GM19351 (cell line): ENCODE measurements at regions not wholly inside any gene's neighbourhood (a gene's known extent, or its start where the extent isn't known, plus 50 kb on each side); places are given as distances from the start of the nearest gene placed in this dataset.

Source experiments
- ATAC-seq: cut with Tn5 transposase; IDR thresholded peaks from one replicate; pipeline ENCODE4 v1.9.1; 2021; ENCODE audit warnings: mild to moderate bottlenecking, moderate library complexity; ENCODE audit not compliant: unreplicated experiment

DNA sequence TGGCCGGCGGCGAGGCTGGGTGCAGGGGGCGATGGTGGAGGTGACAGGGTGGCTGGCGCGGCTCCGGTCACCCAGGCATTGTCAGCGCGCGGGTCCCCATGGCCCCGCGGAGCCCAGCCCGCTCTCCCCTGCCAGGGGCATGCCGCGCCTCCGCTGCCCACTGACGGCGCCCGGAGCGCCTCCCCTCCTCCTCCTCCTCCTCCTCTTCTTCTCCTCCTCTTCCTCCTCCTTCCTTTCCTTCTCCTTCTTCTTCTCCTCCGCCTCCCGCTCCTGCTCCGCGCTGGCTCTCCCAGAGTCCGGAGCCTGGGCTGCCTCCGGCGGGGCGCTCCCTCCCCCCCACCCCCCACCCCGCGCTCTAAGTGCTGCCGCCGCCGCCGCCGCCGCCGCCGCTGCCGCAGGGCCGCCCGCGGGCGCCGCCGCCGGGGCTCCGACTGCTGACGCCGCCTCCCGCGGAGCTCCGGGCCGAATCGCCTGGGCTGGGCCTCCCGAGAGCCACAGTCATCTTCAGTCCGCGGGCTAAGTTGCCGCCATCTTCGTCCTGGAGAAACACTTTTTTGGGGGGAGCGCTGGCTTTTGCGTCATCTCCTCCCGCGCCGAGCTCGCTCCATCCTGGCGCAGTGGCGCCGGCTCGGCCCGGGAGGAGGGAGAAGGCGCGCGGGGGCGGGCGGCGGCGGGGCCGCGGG is 348.3 kb downstream of the LIG4 start:
- no peak for ATAC-seq

DNA sequence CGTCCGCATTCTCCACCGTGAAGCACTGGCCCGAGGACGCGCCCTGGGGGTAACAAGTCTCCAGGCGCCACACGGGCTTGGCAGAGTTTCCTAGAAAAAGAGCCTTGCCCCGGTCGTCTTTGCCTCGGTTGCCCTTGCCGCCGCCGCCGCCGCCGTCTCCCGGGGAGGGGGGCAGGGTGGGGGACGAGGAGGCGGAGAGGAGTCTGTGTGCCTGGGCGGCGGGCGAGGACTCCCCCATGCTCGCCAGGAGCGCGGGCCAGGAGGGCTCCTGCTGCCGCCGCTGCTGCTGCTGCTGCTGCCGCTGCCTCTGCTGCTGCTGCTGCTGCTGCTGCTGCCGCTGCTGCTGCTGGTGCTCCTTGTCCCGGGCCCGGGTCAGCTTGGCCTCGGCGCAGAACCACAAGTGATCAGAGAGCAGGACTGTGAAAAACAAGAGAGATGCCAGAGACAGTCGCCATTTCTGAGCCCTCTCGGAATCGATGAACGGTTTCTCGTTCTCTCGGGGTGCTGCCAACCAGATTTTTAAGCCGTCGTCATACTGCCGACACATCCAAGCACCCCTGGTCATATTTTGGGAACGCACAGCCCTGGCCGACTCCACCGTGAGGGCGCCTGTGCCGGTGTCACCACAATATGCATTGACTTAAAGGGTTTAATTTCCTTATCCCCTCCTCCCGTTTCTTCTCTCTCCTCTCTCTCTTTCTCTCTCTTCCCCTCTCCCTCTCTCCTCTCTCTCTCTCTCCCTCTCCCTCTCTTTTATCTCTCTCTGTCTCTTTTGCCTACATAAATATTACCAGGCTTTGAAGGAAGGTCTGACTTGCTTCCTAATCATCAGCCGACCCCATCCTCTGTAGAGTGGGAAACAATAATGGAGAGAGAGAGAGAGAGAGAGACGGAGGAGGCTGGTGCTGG is 349.1 kb downstream of the LIG4 start:
- no peak for ATAC-seq

DNA sequence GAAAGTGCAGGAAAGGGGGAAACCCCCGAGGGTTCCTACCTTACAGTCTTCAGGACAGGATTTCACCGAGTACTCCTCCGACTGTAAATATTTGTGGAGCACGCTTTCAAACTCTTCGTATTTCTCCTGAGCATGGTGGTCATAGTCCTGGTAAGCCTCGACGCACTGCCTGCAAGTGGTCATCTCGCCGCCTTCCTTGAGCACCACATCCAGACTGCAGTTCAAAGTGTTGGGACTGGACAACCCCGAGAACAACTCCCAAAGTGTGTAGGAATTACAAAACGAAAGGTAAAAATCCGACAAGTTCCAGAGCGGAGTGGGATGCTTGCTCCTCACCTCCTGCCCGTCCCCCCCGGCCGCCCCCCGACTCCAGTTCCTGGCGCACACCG is 349.7 kb downstream of the LIG4 start:
- ATAC-seq = no peak

DNA sequence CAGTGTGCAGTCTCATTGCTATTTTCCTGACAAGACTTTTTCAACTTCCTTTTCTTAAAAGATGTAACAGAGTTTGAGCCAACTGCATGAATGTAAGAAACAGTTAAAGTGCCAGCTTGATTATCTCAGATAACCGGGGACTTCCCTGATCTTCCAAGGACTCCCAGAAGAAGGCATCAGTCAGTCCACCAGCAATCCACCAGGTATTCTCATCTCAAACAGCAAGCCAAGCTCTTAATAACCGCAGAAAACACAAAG is 350.1 kb downstream of the LIG4 start:
- ATAC-seq = no peak

DNA sequence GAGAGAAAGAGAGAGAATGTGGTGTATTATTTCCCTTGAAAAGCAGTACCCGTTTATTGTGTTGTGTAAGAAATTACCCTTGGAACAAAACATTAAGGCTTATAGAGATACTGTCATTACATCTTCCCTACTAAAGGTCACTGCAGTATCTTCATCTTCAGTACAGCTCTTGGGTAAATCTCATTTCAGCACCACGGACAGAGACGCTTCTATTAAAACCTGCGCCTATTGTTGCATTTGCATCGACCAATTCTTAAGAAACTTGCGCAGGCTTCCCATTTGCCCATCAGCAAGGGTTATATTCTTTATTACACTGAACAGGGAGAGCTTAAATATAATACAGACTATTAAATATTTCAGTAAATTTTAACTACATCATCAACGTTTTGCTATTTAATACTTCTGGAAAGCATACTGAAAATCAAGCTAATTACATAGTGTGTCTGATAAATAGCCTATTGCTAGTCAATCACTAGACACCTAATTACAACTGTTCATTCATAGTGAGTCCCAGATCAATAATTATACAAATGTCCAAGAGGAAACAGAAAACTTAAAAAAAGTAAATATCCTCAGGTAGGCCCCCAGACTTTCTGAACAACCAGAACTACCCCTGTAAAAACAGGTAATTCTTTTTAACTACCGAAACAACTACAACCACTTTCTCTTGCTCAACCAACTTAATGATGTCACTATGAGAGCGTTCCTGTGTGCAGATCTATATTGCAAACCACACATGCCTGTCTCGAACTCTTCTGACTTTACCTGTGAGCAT is 350.6 kb downstream of the LIG4 start:
- no peak for ATAC-seq

DNA sequence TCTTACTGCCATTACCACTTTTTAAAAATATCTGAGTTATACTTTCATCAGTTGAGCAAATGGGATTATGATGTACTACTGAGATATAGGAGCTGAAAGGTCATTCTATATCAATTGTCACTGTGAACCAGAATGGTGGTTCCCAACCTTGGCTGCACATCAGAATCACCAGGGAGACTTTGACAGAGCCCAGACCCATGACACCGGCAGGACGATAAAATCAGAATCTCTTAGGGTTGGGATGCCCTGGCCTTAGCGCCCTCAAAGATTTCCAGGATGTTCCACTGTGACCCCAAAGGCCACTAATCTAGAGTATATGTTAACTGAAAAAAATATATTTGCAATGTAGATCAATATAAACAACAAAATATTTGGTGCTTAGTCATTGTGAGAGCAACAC is 355.1 kb downstream of the LIG4 start:
- no peak for ATAC-seq

DNA sequence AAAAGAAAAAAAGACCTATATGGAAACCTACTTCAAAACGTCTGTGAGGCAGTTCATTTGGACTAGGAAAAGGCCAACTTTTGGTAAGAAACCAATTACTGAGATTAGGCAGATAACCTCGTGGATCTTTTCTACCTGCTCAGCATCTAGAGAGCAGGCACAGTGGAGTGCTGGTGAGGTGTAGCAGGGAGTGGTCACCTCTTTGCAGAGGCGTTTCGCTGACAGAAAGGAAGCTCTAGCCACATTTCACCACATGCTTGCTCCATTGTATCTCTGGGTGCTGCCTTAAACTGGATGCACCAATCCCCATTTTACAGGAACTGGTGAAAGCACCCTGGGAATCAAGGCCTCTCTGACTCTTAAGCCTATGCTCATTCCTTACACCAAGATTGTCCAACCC is 360.5 kb downstream of the LIG4 start:
- ATAC-seq = no peak

DNA sequence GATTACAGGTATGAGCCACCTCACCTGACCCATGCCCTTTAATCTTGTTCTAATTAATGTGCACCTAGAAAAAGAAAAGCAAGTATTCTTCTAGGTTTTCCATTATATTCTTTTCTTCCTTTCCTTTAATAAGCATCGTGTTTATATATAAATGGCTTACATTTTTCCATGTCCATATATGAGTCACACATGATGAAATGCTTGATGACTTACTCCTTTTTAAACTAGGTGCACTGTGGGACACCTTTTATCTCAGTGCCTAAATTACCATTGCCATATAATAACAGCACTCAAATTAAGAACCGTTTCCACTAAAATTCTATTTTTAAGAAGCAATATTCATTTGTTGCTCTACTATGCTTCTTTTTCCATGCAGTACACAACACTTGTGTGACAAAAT is 363.3 kb downstream of the LIG4 start:
- no peak for ATAC-seq

DNA sequence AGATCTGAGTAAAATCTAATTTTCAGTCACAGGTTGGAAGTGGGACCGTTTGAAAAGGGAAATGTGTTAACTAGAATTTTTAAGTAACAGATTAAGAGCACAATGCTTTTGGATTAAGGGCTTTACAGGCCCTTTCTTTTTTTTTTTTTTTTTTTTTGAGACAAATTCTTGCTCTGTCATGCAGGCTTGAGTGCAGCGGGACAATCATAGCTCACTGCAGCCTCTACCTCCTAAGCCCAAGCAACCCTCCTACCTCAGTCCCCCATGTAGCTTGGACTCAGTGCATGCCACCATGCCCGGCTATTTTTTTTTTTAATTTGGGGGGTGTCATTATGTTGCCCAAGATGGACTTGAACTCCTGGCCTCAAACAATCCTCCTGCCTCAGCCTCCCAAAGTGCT is 363.7 kb downstream of the LIG4 start:
- ATAC-seq = no peak

DNA sequence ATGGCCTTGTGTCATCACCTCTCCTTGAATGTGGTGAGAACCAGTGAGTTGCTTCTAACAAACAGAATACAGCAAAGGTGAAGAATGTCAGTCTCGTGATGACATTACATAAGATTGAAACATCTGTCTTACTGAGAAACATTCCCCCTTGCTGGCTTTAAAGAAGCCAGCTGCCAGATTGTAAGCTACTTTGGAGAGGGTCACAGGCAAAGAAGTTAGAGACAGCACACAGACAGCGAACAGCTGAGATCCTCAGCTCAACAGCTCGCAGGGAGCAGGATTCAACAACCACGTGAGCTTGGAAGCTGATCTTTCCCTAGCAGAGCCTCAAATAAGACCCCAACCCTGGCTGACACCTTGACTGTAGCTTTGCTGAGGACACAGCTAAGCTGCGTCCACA is 367.9 kb downstream of the LIG4 start:
- no peak for ATAC-seq

DNA sequence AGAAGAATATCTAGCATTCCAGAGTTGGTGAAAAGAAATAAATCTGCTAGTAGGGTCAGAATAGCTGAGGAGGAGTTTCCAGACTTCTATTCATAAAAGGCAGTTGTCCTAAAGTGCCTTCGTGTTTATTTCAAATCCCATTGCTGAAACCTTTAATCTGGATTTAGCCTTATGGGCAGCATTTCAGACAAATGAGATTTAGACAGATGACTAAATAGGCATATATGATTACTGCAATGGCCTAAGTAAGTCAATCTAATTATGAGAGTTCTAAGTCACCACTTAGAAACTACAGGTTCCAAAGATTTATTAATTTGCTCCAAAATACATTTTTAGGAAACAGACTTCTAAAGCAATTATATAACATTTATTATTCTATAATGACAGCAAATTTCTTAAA is 368.7 kb downstream of the LIG4 start:
- no peak for ATAC-seq

DNA sequence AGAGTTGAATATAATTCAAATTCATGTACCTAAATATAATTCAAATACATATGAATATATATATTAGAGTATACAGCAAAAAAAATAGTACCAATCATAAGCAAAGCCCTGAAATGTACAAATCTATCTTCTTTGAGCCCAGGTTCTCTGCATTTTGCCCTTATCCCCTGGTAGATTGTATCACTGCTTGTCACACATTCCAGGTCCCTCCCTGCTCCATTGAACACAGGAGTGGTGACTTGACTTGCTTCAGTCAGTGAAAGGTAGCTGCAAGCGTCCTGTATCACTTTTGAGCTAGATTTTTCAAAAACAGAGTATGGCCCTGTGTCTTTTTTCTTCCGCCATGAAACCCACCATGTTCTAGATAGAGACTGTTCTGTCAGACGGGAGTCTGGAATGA is 369.4 kb downstream of the LIG4 start:
- ATAC-seq = no peak

DNA sequence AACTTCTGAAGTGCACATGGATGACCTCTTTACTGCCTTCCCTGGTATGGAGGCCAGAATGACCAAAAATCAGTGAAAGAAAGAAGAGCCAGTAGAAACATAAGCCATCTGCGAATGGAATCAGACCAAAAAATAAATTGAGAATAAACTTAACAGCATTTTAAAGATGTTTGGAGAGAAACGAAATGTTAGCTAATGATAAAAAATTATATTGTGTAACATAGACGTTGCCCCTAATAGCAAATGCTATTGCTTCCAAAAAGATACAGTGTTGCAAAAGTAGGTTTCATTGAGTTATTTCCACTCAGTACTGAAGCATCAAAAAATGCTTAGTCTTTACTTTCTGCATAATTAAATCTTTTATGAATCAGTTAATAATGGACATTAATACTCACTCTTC is 371.7 kb downstream of the LIG4 start:
- ATAC-seq = no peak

DNA sequence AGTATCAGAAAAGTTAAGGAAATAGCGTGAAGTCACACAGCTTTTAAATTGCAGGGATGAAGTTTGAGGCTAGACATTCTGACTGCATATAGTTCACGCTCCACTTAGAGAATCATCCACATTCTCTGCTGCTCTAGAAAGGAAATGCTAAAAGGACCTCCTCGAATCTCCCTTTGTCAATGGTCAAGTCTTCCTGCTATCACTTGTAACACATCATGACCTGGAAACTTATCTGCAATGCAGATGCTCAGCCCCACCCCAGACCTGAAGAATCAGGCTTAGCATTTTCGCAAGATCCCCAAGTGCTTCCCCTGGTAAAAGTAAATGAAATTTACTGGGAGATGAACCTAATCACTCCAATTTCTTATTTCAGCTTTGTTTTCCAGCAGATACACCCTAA is 372.1 kb downstream of the LIG4 start:
- no peak for ATAC-seq

DNA sequence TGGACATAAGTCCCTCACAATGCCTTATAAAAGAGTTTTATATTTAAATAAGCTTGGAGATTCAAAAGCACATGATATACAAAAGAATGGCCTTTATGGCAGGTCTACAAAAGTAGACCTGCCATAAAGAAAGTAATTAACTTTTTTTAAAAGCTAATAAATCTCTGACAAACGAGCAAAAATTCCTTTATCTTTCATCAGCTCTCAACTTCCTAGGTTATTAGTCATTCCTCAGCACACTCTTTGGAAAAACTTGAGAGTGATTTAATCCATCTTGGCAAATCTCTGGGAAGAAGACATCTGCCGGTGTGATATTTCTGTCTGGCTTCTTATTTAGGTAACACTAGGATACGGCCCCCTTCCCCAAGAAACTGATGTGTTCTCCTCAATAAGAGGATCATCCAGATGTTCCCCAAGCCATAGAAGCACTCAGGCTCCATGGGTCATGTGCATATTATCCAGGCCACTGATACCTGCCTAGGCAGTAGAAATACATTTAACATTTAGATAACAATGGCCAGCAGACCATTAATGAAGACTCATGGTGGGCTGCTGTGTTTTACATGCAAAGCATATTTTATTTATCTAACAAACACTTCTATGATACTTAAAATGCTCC is 372.7 kb downstream of the LIG4 start:
- ATAC-seq = no peak

DNA sequence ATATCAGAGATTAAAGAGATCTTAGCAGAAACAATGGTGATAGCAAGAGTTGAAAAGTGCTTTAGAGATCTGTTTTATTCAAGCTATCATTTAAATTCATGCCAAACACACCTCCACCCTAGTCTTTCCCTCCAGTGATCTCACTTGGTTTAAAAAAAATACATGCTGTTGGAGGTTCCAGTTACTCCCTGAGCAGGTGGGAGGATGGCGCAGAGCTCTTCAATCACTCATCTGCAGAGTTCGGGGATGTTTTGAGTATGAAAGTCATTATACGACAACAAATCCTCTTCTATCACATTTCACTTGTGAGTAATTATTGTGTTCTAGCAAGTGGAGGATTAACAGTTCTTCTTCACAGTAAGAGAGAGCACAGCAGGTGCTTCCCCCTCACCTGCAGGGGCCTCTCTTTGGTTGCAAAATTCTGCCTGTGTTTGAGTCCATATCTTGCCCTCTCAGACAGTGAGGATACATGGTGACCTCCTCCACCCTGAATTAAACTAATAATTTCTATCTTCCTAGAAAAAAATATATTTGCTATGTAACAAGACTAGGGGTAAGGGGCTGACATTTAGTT is 376.7 kb downstream of the LIG4 start:
- ATAC-seq = no peak

DNA sequence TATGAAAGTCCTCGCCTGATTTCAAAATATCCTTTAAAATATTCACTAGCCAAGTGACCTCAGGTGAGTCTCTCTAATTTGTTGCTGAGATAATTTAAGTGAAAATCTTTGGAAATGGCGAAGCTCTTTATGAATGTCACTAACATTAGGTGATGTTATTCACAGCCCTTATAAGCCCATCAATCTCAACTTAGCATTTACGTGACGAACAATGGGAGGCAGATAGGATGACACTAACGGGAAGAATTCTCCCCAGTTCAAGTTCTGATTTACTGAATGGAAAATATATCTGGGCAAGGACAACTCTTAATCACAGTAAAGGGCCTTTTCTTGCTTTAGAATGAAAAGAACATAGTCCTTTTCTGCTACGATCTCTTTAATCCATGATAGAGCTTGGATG is 378.7 kb downstream of the LIG4 start:
- no peak for ATAC-seq

DNA sequence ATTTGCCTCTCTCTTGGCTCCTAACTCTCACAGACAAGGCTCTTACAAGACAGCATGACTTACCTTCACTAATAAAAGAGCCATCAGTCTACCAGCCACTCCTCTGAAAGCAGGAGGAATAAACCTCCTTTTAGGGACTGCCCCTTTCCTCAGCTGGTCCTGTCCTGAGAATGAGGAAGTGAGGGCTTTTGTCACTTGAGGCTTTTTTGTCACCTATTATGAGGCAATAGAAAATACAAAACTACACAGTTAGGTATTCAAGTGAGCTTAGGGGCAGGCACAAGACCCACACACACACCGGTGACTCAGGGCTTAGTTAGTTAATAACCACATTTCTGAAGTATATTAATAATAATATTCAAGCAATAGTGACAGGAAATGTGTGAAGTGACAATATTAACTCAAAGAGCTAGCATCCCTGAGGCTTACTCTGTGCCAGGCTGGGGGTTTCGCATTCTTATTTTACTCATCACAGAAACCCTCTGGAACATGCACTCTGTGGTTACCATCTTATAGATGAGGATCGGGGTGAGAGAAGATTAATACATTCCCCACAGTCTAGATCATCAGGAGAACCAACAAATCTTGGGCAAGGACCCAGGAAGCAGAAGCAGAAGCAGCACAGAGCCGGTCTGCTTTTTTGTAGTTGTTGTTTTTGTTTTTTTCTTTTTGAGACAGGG is 379.9 kb downstream of the LIG4 start:
- ATAC-seq = no peak

DNA sequence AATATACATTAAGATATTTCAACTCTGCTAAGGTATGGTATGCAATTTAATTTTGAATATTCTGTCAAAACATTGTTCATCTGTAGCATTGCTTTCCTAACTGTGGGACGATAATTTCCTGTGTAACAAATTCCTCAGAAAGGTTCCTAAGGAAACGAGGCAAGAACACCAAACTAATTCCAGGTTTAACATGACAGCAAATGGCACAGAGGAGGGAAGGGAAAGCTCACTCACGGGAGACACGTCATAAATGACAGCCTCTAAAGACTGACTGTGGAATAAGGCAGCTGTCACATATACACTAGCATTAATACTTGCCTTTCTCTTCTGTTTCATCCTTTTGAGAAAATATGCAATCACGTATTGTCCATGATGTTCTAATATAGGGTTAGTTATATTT is 380.6 kb downstream of the LIG4 start:
- no peak for ATAC-seq

DNA sequence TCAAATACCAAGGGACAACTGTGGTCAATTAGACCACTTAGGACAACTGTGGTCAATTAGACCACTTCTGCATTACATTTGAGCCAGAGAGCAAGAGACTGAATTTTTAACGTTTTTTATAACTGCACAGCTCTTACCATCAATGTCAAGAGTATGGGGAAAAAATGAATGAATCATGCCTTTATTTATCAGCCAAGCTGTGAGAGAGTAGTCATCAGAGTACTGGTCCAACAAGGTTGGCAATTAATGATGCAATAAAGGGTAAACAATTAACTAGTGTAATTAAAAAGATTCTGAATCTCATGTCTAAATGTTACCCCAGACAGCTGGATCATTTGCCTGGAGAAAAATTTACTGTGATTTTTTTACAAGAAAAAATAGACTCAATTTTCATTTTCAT is 381.1 kb downstream of the LIG4 start:
- no peak for ATAC-seq
